ENCODE measurements at regions not wholly inside any gene's neighbourhood (a gene's known extent, or its start where the extent isn't known, plus 50 kb on each side); places are given as distances from the start of the nearest gene placed in this dataset.

- no peak for TF ChIP-seq FOSL2 (CRISPR knock-in tag; IDR thresholded peaks at IDR 0.05)
- no peak for TF ChIP-seq EP300 (IDR thresholded peaks at IDR 0.05; ENCODE audit: low read depth in 2 of 2, low read length in 2 of 2)
- no peak for TF ChIP-seq EP300 (CRISPR knock-in tag; IDR thresholded peaks at IDR 0.05; ENCODE audit: borderline replicate concordance)
- TF ChIP-seq ZBTB43 (CRISPR knock-in tag; conservative IDR thresholded peaks at IDR 0.05), result no peak
- no peak for TF ChIP-seq PRMT3 (CRISPR knock-in tag; IDR thresholded peaks at IDR 0.05; ENCODE audit: borderline replicate concordance, low read depth)
- no peak for TF ChIP-seq ZNF232 (CRISPR knock-in tag; IDR thresholded peaks at IDR 0.05; ENCODE audit: borderline replicate concordance)
- TF ChIP-seq SRSF9 (IDR thresholded peaks at IDR 0.05; ENCODE audit: borderline replicate concordance, insufficient read depth, low read depth, low read length, poor library complexity, severe bottlenecking), result no peak
- no peak for TF ChIP-seq TCF7L2 (IDR thresholded peaks at IDR 0.05; ENCODE audit: low read depth, low read length)
- no peak for TF ChIP-seq FUBP1 (CRISPR knock-in tag; IDR thresholded peaks at IDR 0.05; ENCODE audit: borderline replicate concordance)
- TF ChIP-seq ZNF263 (CRISPR knock-in tag; IDR thresholded peaks at IDR 0.05), result no peak
- TF ChIP-seq ZNF446 (CRISPR knock-in tag; IDR thresholded peaks at IDR 0.05), result no peak
- TF ChIP-seq ZFP36 (IDR thresholded peaks at IDR 0.05; ENCODE audit: borderline replicate concordance, low read depth, low read length, partially characterized antibody), result no peak
- TF ChIP-seq SMC3 (IDR thresholded peaks at IDR 0.05; ENCODE audit: low read length), result no peak
- no peak for TF ChIP-seq FOXJ3 (CRISPR knock-in tag; IDR thresholded peaks at IDR 0.05; ENCODE audit: borderline replicate concordance)
- no peak for TF ChIP-seq TFDP2 (CRISPR knock-in tag; IDR thresholded peaks at IDR 0.05)
These were observed 174.8 kb downstream of the ACTL7B start for GRCh38 chr9:108680946-108681345.

Data from HepG2 (cell line).